ENCODE measurements at regions not wholly inside any gene's neighbourhood (a gene's known extent, or its start where the extent isn't known, plus 50 kb on each side); places are given as distances from the start of the nearest gene placed in this dataset.

GRCh38 chr2:238963161-238963970 is 115.5 kb downstream of the TWIST2 start:
- TF ChIP-seq CTCF (IDR thresholded peaks at IDR 0.05) (no peak), POLR2A (IDR thresholded peaks at IDR 0.05) (no peak)
